ENCODE measurements at regions not wholly inside any gene's neighbourhood (a gene's known extent, or its start where the extent isn't known, plus 50 kb on each side); places are given as distances from the start of the nearest gene placed in this dataset.
"Not testable (repeated sequence)": the region's sequence is repeated elsewhere in the genome, so short reads cannot be mapped to it uniquely, and the experiment has no call there.

- no peak for TF ChIP-seq ZBTB26 (CRISPR knock-in tag; IDR thresholded peaks at IDR 0.05; ENCODE audit: borderline replicate concordance)
- no peak for TF ChIP-seq ZNF160 (CRISPR knock-in tag; IDR thresholded peaks at IDR 0.05)
Observed at GRCh38 chr10:123252779-123253178, 98.6 kb downstream of the BUB3 start (continued).

DNA sequence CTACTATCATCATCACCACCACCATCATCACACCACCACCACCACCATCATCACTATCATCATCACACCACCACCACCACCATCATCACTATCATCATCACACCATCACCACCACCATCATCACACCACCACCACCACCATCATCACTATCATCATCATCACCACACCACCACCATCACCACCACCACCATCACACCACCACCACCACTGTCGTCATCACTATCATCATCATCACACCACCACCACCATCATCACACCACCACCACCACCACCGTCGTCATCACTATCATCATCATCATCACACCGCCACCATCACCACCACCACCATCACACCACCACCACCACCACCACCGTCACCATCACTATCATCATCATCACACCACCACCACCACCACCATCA lies 100.1 kb downstream of the BUB3 start:
- FAIRE-seq = not testable (repeated sequence)

GRCh38 chr10:123257904-123258456 lies 103.8 kb downstream of the BUB3 start:
- Histone ChIP-seq H3K4me3 (replicated peaks in 1 of 3; ENCODE audit: insufficient read depth in 1 of 3, low read depth in 2 of 3, low read length in 3 of 3) (no peak overlapping the region), H4K20me1 (ENCODE audit: insufficient read depth, low read length) (no peaks in the 10 kb centered on the region), H3K27ac (ENCODE audit: extremely low read length, insufficient read depth, low read length) (no peak overlapping the region), H3K4me2 (ENCODE audit: low read depth, low read length) (no peak overlapping the region), H3K79me2 (ENCODE audit: insufficient read depth, low read length) (no peaks in the 10 kb centered on the region), H2AFZ (ENCODE audit: low read length) (no peak overlapping the region), H3K9ac (ENCODE audit: insufficient read depth, low read depth, low read length) (no peak overlapping the region), H3K4me1 (ENCODE audit: insufficient read depth, low read length) (no peaks in the 10 kb centered on the region), H3K27me3 (ENCODE audit: control insufficient read depth in 1 of 2, insufficient read depth in 2 of 2, low read length in 2 of 2) (no peaks in the 10 kb centered on the region), H3K9me3 (ENCODE audit: low read length) (peaks cover 17% of the 10 kb centered on the region), H3K36me3 (replicated peaks in 1 of 2; ENCODE audit: control insufficient read depth in 1 of 2, insufficient read depth in 2 of 2, low read length in 2 of 2) (no peaks in the 10 kb centered on the region)
- POLR2A ChIA-PET = no interaction called here
- intact Hi-C loops (cut with micrococcal nuclease; ENCODE audit: unreplicated experiment) = no loop called here
- no peak for TF ChIP-seq ZSCAN22 (CRISPR knock-in tag; IDR thresholded peaks at IDR 0.05)
- TF ChIP-seq, protein P1, sequence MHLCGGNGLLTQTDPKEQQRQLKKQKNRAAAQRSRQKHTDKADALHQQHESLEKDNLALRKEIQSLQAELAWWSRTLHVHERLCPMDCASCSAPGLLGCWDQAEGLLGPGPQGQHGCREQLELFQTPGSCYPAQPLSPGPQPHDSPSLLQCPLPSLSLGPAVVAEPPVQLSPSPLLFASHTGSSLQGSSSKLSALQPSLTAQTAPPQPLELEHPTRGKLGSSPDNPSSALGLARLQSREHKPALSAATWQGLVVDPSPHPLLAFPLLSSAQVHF (CRISPR knock-in tag; IDR thresholded peaks at IDR 0.05) = no peak
- no peak for TF ChIP-seq NFKBIZ (CRISPR knock-in tag; IDR thresholded peaks at IDR 0.05)
- TF ChIP-seq POLR2AphosphoS2 (IDR thresholded peaks at IDR 0.05; ENCODE audit: low read depth, low read length) = no peak
- no peak for TF ChIP-seq ZNF776 (CRISPR knock-in tag; IDR thresholded peaks at IDR 0.05)
- TF ChIP-seq FOXA3 (CRISPR knock-in tag; IDR thresholded peaks at IDR 0.05) = no peak
- TF ChIP-seq, protein P2, sequence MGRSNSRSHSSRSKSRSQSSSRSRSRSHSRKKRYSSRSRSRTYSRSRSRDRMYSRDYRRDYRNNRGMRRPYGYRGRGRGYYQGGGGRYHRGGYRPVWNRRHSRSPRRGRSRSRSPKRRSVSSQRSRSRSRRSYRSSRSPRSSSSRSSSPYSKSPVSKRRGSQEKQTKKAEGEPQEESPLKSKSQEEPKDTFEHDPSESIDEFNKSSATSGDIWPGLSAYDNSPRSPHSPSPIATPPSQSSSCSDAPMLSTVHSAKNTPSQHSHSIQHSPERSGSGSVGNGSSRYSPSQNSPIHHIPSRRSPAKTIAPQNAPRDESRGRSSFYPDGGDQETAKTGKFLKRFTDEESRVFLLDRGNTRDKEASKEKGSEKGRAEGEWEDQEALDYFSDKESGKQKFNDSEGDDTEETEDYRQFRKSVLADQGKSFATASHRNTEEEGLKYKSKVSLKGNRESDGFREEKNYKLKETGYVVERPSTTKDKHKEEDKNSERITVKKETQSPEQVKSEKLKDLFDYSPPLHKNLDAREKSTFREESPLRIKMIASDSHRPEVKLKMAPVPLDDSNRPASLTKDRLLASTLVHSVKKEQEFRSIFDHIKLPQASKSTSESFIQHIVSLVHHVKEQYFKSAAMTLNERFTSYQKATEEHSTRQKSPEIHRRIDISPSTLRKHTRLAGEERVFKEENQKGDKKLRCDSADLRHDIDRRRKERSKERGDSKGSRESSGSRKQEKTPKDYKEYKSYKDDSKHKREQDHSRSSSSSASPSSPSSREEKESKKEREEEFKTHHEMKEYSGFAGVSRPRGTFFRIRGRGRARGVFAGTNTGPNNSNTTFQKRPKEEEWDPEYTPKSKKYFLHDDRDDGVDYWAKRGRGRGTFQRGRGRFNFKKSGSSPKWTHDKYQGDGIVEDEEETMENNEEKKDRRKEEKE (IDR thresholded peaks at IDR 0.05) = no peak
- no peak for TF ChIP-seq NCOR1 (IDR thresholded peaks at IDR 0.05; ENCODE audit: borderline replicate concordance, low read length)
- no peak for TF ChIP-seq SIX1 (CRISPR knock-in tag; IDR thresholded peaks at IDR 0.05; ENCODE audit: borderline replicate concordance)
- no peak for TF ChIP-seq GATAD2A (CRISPR knock-in tag; IDR thresholded peaks at IDR 0.05)
- no TSS peak for BruUV-seq (replicated peaks)
- in situ Hi-C loops (cut with HindIII; ENCODE audit: extremely low pct_ligation_motif_present, low pct_unique_long_range_greater_than_20kb) = no loop called here
- CTCF ChIA-PET (ENCODE audit: low intra/inter-chr PET ratio, low total read pairs) = no interaction called here
- 70% methylated on average over 13 of the region's 13 CpGs for WGBS (ENCODE audit: low lambda C conversion rate)
- DNase-seq (ENCODE audit: low spot score) (no peak), FAIRE-seq (no peak), ATAC-seq (no peak)

More for the DNA sequence above, 100.1 kb downstream of the BUB3 start:
- WGBS (ENCODE audit: low lambda C conversion rate) = 63% methylated on average over 5 of the region's 5 CpGs
- POLR2A ChIA-PET; DNase-seq (ENCODE audit: low spot score); H3K79me2 ChIP-seq (ENCODE audit: insufficient read depth, low read length); intact Hi-C loops (cut with micrococcal nuclease; ENCODE audit: unreplicated experiment); H2AFZ ChIP-seq (ENCODE audit: low read length); CTCF ChIA-PET (ENCODE audit: low intra/inter-chr PET ratio, low total read pairs); H3K27ac ChIP-seq (ENCODE audit: extremely low read length, insufficient read depth, low read length); H3K4me1 ChIP-seq (ENCODE audit: insufficient read depth, low read length); H3K27me3 ChIP-seq (ENCODE audit: control insufficient read depth in 1 of 2, insufficient read depth in 2 of 2, low read length in 2 of 2); ATAC-seq; H4K20me1 ChIP-seq (ENCODE audit: insufficient read depth, low read length); BruUV-seq (replicated peaks); H3K4me3 ChIP-seq (replicated peaks in 1 of 3; ENCODE audit: insufficient read depth in 1 of 3, low read depth in 2 of 3, low read length in 3 of 3); H3K36me3 ChIP-seq (replicated peaks in 1 of 2; ENCODE audit: control insufficient read depth in 1 of 2, insufficient read depth in 2 of 2, low read length in 2 of 2); H3K9ac ChIP-seq (ENCODE audit: insufficient read depth, low read depth, low read length); in situ Hi-C loops (cut with HindIII; ENCODE audit: extremely low pct_ligation_motif_present, low pct_unique_long_range_greater_than_20kb); H3K4me2 ChIP-seq (ENCODE audit: low read depth, low read length); TF ChIP-seq CREB1 (CRISPR knock-in tag; IDR thresholded peaks at IDR 0.05): not testable (repeated sequence)
- H3K9me3 ChIP-seq (ENCODE audit: low read length) = peaks cover 17% of the 10 kb centered on the region
- peak; percentile 79 for TF ChIP-seq CREB1 (IDR thresholded peaks at IDR 0.05)

Data from HepG2 (cell line).